Astrocyte (in vitro differentiated cells and primary cell): ENCODE measurements at regions not wholly inside any gene's neighbourhood (a gene's known extent, or its start where the extent isn't known, plus 50 kb on each side); places are given as distances from the start of the nearest gene placed in this dataset.

Experiments
- CTCF ChIP-seq: IDR thresholded peaks from 2 replicates; pipeline ENCODE4 v1.5.1; 2011; ENCODE audit warnings: low read depth, mild to moderate bottlenecking, inconsistent platforms, low read length, moderate library complexity; ENCODE audit not compliant: insufficient read depth
- EZH2 ChIP-seq: IDR thresholded peaks from 2 replicates; pipeline ENCODE4 v1.6.1; 2012; ENCODE audit warnings: mild to moderate bottlenecking, low read length, inconsistent platforms; ENCODE audit not compliant: insufficient read depth

GRCh38 chr4:143035661-143036060, 149.1 kb upstream of the USP38 start:
- TF ChIP-seq CTCF (no peak), EZH2 (no peak)
